PC-3 (cell line): ENCODE measurements at regions not wholly inside any gene's neighbourhood (a gene's known extent, or its start where the extent isn't known, plus 50 kb on each side); places are given as distances from the start of the nearest gene placed in this dataset.

Experiments used
- EZH2 ChIP-seq: fragments of 300-600 bp; sonication (generic); IDR thresholded peaks from one replicate; pipeline ENCODE4 v1.6.1; 2017; ENCODE audit warnings: antibody characterized with exemption, mild to moderate bottlenecking, low read length; ENCODE audit not compliant: unreplicated experiment
- TF ChIP-seq, protein P1 (sequence below): fragments of 300-600 bp; sonication (generic); conservative IDR thresholded peaks from 2 replicates; pipeline ENCODE4 v1.5.1; 2017; ENCODE audit warnings: antibody characterized with exemption, low read depth, mild to moderate bottlenecking, low read length

DNA sequence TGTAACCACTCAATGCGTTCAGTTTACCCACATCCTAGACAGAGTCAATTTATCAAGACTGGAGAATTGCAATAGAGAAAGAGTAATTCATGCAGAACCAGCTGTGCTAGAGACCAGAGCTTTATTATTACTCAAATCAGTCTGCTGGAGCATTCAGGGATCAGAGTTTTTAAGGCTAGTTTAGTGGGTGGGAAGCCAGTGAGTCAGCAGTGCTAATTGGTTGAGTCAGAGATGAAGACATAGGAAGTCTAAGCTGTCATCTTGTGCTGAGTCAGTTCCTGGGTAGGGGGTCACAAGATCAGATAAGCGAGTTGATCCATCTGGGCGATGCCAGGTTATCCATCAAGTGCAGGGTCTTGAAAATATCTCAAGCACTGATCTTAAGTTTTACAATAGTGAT, 499.6 kb downstream of the MRPL39 start:
- TF ChIP-seq, protein P1, sequence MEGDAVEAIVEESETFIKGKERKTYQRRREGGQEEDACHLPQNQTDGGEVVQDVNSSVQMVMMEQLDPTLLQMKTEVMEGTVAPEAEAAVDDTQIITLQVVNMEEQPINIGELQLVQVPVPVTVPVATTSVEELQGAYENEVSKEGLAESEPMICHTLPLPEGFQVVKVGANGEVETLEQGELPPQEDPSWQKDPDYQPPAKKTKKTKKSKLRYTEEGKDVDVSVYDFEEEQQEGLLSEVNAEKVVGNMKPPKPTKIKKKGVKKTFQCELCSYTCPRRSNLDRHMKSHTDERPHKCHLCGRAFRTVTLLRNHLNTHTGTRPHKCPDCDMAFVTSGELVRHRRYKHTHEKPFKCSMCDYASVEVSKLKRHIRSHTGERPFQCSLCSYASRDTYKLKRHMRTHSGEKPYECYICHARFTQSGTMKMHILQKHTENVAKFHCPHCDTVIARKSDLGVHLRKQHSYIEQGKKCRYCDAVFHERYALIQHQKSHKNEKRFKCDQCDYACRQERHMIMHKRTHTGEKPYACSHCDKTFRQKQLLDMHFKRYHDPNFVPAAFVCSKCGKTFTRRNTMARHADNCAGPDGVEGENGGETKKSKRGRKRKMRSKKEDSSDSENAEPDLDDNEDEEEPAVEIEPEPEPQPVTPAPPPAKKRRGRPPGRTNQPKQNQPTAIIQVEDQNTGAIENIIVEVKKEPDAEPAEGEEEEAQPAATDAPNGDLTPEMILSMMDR: no peak
- no peak for TF ChIP-seq EZH2
